GM21825 (cell line): ENCODE measurements at regions not wholly inside any gene's neighbourhood (a gene's known extent, or its start where the extent isn't known, plus 50 kb on each side); places are given as distances from the start of the nearest gene placed in this dataset.

ENCODE experiments used
- ATAC-seq: cut with Tn5 transposase; IDR thresholded peaks from one replicate; pipeline ENCODE4 v1.9.1; 2021; ENCODE audit warnings: mild to moderate bottlenecking, moderate library complexity; ENCODE audit not compliant: unreplicated experiment

DNA sequence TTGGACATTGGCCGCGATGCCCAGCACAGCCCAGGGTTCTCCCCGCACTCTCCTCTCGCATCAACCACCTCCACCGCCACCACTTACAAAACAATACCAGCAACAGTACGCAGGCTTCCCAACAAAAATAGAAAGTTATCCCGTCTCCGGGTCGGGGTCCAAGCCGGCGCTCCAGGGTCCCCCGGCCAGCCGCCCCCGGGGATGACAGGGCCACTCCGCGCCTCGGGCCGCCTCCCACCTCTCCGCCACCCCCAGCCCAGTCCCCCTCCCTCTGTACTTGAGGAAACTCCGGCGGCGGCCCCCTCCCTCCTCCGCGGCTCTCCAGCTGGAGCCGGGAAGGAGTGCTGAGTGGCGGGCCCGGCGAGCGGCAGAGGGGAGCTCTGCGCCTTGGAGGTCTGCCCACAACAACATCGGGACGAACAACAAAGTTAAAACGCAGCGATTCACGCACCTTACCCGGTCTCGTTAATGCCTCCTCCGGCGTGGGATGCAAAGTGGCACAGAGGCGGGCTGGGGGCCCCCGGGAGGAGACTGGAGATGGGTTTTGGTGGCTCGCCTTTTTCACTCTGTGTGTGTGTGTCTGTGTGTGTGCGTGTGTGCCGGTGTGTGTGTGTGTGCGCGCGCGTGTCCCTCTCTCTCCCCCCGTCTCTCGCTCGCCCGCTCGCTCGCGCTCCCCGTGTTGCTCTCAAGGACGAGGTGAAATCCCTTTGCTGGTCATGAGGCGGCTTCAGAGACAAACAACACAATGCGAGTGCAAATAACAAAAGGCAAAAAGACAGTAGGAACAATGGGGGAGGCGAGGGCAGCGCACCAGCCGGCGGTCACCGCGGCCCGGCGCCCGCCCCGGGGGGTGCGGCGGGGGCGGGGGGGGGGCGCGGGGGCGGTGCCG lies 386.8 kb downstream of the BCAT1 start:
- ATAC-seq, result no peak

DNA sequence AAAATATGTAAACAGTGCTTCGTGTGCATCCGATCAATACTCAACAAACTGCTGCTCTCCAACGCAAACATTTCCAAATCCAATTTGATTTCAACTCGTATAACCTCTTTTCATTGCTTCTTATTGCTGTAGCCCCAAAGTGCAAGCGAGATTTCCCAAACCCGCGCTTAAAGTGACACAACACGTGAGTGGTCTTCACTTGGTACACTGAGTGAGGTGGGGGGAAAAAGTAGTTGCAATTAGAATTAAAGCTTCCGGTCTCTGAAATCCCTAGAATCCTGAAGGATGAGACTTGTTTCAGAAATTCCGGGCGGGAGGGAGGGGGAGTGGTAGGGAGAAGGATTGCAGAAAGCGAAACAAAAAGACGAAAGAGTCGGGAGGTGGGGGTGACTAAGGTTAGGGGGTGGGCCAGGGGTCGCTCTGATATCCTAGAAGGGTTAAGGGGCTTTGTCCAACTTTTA lies 387.5 kb downstream of the BCAT1 start:
- ATAC-seq, result no peak

DNA sequence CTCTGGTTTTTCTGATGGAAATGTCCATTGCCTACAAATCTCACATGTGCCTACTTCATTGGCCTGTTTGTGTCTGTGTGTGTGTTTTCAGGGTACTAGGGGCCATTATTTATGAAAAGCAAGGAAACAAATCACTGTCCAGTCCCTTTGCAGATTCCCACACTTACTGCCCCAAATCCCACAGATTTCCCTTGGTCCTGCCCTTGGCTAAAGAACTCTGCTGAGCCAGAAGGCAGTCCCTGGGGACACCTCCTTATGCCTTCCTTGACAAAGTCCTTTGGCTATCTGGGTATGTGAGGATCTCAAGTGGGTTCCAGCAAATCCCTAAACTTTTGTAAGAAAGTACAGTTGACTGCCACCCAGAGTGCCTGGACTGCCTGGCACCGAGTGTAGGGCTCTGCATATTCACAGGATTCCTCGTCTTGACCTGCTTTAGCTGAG lies 388.1 kb downstream of the BCAT1 start:
- ATAC-seq, result no peak

DNA sequence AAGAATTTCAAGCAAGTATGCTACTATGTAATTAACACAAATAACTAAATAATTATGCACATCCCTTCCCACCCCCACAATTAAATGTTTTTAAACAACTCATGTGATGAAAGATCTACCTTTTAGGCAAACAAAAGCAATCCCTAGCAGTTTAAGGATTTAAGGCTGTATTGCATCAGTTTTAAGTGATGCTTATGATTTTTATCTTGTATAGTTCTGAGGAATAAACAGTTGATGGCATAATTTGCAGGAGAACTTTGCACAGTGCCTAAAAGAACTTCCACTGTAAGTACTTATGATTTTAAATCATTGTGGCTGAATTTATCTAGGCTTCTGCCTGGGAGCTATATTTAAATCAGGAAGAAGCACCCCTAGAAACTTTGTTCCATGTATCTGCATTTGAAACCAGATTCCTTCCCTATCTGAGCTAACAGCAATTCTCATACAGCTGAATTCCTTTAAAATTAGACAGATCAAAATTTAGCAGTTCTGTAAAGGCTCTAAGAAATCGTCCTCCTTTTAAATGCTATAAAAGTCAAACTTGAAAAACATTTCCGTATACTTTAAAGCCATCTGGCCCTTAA lies 388.6 kb downstream of the BCAT1 start:
- no peak for ATAC-seq

DNA sequence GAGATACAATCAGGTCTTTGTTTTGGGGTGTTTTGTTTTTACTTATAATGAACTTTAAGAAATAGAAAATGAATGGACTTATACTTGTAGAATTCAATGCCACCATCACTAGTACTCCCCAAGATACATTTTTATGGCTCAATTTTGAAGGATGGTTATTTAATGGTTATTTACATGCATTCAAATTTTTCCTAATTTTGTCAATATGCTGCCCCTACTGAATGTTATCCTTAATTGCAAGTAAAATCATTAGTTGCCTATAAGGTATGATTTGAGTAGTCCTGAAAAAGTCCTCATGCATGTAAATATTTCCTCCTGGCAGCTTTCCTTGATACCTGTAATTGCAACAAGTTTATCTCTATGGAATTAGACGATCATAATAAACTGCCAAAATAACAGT lies 391.2 kb downstream of the BCAT1 start:
- ATAC-seq, result no peak

DNA sequence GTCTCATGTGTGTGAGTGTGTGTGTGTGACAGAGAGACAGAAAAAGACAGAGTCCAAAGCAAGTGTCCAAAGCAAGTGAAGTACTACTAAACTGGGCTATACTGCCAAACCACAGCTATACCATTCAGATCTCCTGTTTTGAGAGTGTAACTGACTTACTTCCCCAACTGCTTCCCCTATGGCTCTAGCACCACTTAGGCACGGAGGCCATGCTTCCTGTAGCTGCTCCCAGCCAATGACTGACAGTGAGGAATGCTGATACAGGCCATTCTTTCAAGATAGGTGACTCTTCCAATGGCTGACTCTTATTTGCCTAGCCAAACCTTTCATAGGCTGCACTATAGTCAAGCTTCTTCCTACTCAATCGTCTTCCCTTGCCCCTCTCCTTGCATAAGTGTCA lies 393.2 kb downstream of the BCAT1 start:
- no peak for ATAC-seq

DNA sequence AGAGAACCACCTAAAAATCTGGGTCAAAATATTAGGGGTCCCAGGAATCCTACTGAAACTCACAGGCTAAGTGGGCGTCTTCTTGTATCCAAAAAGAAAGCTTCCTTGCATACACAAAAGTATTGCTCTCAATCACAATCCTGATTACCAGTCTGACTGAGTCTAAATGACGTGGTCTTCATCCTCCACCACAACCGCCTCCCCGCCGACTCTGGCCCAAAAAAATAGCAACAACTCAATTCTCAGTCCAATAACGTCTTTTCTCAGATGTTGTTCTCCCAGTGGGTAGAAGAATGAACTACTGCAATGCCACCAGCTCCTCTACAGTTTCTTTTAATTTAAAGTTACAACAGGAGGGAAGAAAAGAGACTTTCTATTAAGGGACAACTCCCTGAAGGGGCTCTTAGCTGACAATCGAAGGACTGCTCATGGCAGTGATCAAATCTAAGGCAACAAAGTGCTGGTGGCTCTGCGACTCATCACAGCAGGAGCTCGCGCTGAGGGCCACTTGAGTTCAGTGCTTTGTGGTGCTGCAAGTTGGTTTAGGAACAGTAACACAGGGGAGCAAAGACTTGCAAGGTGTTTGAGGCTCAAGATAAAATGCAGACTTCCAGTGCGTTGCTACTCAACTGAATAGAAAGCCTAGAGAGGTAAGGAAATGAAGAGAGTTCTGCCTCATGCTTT lies 394.1 kb downstream of the BCAT1 start:
- no peak for ATAC-seq

DNA sequence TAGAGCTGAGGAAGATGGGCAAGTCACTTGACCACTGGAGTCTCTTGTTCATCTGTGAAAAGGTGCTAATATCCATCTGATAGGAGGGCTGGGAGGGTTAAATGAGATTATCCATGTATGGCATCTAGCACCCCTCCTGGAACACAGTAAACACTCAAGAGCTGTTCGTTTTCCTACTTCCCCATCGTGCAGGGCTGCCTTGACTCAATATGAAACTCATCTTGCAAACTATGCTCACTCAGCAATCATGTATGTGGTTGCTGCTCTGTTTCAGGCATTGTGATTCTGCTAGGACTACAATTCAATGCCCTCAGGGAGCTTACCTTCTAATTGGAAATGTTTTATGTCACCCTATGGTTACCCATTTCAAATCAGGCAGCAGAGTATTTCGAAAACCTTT lies 395.6 kb downstream of the BCAT1 start:
- ATAC-seq, result no peak

DNA sequence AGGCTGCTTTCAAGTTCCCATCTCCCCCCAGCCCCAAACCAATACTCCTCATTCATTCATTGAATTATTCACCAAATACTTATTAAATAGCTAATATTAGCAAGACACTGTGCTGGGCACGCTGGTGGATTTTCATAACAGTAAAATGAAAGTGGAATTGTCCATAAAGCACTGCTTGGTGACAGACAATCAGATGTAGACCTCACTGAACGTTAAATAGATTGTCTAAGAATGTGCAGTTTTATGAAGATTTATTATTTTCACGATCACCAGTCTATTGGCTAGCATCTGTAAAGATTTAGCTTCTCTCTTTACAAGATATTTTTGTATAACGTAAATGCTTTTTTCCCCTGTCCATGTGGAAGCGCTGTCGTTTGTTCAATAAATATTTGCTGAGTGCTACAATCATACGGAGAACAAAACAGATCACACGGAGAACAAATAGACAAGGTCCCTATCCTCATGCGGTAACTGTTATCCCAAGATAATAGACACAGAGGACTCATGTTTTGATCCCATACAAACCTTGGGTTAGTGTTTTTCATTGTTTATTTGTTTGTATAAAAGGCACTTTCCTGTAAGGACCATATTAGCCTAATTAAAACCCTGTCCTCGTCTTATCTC lies 397.6 kb downstream of the BCAT1 start:
- no peak for ATAC-seq

DNA sequence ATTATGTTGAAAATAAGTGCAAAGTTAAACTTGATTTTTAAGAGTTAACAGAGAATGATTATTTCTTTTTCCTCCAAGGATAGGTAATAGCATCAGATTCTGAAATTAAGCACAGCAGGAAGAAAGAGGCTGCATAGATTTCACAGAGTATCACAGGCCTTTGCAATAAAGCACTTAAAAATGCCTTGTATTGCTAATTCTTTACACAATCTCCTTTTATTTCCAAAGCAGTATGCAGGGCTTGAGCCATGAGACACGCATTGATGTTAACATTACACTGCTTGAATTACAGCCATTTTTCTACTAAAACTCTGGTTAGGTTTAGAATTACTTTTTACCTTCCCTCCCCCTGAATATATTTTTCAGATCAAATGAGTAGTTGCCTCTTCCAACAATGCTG lies 398.3 kb downstream of the BCAT1 start:
- no peak for ATAC-seq

DNA sequence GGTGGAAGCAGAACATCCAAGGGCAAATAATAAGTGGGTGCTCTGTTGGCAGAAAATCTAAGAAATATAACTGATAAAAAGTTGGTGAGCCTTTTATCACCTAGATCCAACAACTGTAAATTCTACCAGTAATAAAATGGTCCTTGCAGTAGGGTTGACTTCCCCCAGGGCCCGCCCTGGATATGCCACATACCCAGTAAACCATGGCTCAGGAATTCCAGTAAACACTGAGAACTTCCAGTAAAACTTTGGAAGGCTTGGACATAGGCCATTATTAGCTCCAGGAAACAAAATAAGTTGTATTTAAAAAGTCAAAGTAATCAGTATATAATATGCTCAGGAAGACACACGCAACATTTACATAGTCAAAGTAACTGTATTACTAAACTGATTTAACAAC lies 402.2 kb downstream of the BCAT1 start:
- ATAC-seq, result no peak

DNA sequence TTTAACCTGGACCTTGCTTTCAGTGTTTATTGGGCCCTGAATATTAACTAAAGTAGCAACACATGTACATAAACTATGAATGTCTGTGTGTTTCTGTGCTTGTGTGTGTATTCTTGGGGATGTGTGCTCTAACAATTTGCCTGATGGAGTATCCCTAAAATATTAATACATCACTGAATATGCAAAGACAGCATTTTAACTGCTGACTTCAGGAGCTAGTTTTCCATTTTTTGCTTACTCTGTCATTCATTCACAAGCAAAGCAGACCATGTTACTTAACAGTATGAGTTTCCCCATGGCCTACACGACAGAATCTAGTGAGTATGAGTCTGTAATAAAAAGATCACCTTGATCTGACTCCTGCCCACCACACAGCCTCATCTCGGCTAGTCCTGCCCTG lies 402.8 kb downstream of the BCAT1 start:
- ATAC-seq, result no peak

DNA sequence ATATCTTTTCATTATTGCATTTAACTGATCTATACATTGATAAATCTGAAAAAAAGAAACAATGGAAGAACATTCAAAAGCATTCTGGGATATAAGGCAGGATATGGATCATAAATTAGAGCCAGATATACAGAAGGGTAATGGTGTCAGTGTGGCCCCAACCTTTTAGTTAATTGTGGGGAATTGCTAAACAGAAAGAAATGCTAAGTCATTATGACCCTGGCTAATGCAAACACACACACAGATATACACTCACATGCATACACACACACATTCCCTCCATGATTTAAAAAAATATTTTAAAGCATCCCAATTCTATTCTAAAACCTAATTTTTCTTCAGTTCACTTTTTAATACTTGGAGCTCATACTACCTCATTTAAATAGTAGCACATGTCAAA lies 404.5 kb downstream of the BCAT1 start:
- no peak for ATAC-seq

DNA sequence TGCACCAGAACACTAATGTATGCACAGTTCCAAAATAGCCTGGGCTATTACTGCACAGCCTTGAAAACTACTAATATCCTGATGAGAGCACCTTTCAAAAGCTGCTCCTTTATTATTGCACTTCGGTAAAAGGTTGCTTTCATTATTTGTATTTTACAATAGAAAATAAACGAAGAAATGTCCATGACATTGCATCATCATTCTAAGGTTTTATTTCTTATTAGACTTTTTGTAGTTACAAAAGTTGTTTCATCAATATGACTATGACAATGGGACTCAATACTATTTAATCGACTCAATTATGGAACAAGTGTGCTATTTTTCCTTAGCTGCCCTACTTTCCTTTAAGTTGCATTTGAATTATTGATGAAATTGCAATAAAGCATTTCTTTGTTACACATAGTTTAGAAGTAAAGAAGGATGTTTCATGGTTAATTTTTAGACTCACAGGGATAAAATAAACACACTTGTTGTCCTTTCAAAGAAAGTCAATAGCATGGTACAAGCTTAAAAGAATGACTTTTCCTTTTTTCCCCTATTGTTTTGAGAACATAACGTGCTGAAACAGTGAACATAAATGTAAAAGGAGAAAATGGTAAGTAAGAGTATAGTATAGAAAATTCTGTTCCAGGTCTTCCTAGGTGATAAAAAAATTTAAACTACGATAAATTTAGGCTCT lies 407.6 kb downstream of the BCAT1 start:
- no peak for ATAC-seq

DNA sequence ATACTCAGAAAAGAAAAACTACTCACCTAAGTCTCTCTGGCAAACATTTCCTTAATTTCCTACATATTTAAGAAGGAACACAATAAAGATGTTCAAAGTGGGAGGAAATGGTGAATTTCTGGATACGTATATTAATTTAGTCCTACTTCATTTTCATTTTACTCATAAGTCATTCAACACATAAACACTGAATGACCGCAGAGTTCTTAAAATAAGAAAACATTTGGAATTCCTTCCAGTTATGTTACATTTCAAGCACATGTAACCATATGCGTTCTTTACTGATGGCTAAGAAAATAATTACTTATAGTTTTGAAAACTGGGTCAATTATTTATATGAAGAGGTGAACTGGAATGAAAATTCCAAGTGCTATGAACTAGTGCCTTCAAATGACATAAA lies 409.3 kb downstream of the BCAT1 start:
- ATAC-seq, result no peak

DNA sequence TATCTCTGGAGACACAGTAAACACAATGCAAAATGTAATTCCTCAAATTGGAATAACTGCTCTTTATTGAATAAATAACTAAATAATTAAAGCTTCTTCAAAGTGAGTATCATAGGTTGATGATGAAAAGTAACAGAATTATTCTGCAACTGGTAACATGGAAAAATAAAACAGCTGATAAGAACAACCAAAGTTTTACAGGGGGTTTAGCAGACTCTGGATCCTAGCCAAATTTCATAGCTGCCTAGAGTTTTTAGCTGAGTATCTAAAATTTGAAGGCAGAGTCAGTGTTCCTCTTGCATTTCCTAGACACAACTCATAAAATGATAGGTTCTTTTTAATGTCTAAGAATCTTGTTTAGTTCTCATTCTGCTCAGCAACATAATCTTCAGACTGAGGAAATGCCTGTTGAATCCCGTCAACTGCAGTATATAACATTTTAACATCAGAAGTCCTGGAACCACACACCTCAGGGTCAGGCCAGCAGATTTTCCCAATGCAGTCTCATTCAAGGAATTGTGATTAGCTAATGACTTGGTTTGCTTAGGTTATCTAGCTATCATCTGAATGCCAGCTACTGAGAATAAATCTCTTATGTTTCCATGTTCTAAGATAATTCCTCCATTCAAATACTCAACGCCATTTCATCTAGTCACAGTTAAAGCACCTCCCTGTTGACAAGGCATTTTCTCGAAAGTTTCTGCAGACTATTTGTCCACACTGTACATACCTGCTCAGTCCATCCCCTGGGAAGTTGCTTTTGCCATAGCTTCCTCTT lies 411.6 kb downstream of the BCAT1 start:
- no peak for ATAC-seq

DNA sequence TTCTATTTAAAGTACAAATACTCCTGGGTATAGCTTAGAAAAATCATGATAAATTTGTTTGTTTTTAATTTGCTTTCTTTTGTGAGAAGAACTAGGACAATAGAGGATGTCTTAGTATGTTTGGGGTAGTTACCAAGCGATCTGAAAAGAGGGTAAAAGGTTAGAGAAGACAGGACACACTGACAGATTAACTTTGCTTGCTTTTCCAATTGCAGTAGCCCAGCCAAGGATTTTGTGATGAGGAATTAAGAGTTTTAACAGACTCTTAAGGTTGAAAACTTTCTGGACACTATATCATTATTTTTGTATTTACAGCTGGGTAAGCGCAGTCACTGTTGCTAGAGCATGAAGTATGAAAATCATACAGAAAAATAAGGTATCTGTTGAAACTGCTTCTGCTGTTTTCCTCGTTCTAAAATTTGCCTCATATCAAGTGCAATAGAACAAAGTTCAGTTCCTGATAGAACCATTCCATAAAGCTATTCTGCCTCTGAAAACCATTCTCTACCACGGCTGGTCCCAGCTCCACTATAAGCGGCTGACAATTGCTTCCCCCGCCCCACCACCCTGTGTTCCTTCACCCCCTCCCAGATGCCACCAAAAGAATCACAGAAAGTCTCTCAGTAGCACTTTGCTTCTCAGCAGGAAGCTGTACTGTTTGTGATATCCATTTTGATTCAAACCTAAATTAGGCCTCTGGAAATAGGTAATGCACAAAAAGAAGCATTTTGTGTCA lies 413.4 kb downstream of the BCAT1 start:
- no peak for ATAC-seq

DNA sequence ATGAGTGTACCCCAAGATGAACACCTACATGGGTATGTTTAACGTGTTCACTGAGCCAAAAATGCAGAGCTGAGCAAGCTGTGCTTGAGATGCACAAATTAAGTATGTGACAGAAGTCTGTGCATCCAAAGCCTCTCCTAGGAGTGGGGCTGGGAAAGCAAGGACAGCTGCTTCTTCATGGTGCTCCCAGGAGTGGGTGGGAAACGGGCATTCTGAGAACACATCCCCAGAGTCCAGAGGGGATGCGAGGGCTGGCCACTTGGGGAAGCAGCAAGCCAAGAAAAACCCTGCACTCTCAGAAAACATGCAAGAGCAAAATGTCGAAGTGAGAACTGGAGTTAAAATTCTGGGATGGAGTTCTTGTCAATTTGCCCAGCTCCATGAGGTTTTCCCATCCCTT lies 414.3 kb downstream of the BCAT1 start:
- no peak for ATAC-seq

DNA sequence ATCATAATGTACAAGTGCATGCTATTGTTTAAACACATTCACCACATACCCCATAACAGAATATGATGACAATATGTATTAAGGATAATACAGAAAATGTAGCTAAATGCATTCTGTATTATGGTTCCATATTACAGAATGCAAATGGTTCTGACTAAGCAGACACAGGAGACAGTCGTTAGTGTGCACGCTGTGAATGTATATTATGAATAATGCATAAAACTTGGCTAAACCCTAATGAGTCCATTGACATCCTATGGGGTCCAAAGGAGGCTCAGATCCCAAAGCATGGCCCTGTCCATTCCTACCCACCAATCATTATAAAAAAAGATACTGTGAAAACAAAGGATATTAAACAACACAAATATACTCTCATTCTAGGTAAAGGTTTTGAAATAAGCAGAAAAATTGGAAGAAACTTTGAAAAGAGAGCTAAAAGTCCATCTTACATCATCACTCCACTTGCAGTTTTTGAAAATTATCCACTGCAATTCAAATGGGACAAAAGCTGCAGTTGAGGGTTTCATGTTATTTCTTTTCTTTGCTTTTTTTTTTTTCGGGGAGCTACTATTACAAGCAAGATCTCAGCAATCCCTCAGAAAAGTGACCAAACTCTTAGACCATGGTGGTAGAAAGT lies 415.1 kb downstream of the BCAT1 start:
- no peak for ATAC-seq
